Keratinocyte (primary cell): ENCODE measurements at regions not wholly inside any gene's neighbourhood (a gene's known extent, or its start where the extent isn't known, plus 50 kb on each side); places are given as distances from the start of the nearest gene placed in this dataset.

Experiments used
- DNase-seq: peaks from one replicate; pipeline ENCODE4 v3.0.0-alpha.2; 2011; ENCODE audit warnings: low read depth, missing footprints, low spot score
- FAIRE-seq: peaks from 2 replicates; lab custom pipeline; 2011; peaks lifted over from hg19 to GRCh38; lab: Jason Lieb, UNC
- H2AFZ ChIP-seq: 2 replicates; pipeline ENCODE4 v1.6.0; 2012; ENCODE audit warnings: low read length, control low read depth, inconsistent platforms; ENCODE audit not compliant: control insufficient read depth
- H3K27ac ChIP-seq: 2 replicates; pipeline ENCODE4 v1.5.1; 2011; ENCODE audit warnings: low read length; ENCODE audit not compliant: control insufficient read depth, insufficient read depth
- H3K27me3 ChIP-seq: 3 replicates; pipeline ENCODE4 v1.6.0; 2011; ENCODE audit warnings: low read length; ENCODE audit not compliant: control insufficient read depth, insufficient read depth; ENCODE audit errors: extremely low read depth
- H3K36me3 ChIP-seq, 2 experiments: 2 replicates in 1 of 2; 3 replicates in 1 of 2; pipeline ENCODE4 v1.5.1; 2011; ENCODE audit warnings: low read length in 2 of 2, mild to moderate bottlenecking in 1 of 2; ENCODE audit not compliant: control insufficient read depth in 2 of 2, insufficient read depth in 2 of 2; ENCODE audit errors: extremely low read depth in 1 of 2
- H3K4me1 ChIP-seq: 3 replicates; pipeline ENCODE4 v1.5.1; 2011; ENCODE audit warnings: low read length; ENCODE audit not compliant: control insufficient read depth, insufficient read depth; ENCODE audit errors: extremely low read depth
- H3K4me2 ChIP-seq: 3 replicates; pipeline ENCODE4 v1.6.0; 2011; ENCODE audit warnings: low read depth, low read length; ENCODE audit not compliant: control insufficient read depth, insufficient read depth; ENCODE audit errors: extremely low read depth
- H3K4me3 ChIP-seq, 3 experiments: fragments of 200-600 bp in 1 of 3; sonication (generic) in 1 of 3; 2 replicates in 2 of 3; 3 replicates in 1 of 3; pipeline ENCODE4 v1.5.1; 2011 to 2016; ENCODE audit warnings: low read length in 3 of 3, mild to moderate bottlenecking in 3 of 3, control low read depth in 2 of 3, inconsistent platforms in 1 of 3, low read depth in 1 of 3, mixed read lengths in 1 of 3, mixed run types in 1 of 3, moderate library complexity in 1 of 3; ENCODE audit not compliant: control insufficient read depth in 2 of 3, insufficient read depth in 2 of 3; ENCODE audit errors: extremely low read depth in 1 of 3
- H3K79me2 ChIP-seq: 2 replicates; pipeline ENCODE4 v1.6.0; 2012; ENCODE audit warnings: low read length; ENCODE audit not compliant: control insufficient read depth, insufficient read depth
- H3K9ac ChIP-seq: 3 replicates; pipeline ENCODE4 v1.6.0; 2011; ENCODE audit warnings: low read length; ENCODE audit not compliant: control insufficient read depth, insufficient read depth; ENCODE audit errors: extremely low read depth
- H3K9me1 ChIP-seq: 3 replicates; pipeline ENCODE4 v1.6.0; 2011; ENCODE audit warnings: low read length; ENCODE audit not compliant: control insufficient read depth, insufficient read depth; ENCODE audit errors: extremely low read depth
- H3K9me3 ChIP-seq: 2 replicates; pipeline ENCODE4 v1.5.1; 2012; ENCODE audit warnings: low read depth, low read length; ENCODE audit not compliant: control insufficient read depth
- H4K20me1 ChIP-seq: 3 replicates; pipeline ENCODE4 v1.6.0; 2011; ENCODE audit warnings: low read length; ENCODE audit not compliant: control insufficient read depth, insufficient read depth; ENCODE audit errors: extremely low read depth
- EZH2 ChIP-seq: IDR thresholded peaks from one replicate; pipeline ENCODE4 v1.6.1; 2012; ENCODE audit warnings: inconsistent platforms, mild to moderate bottlenecking, low read length, moderate library complexity
- dilution Hi-C: fragments of 300-500 bp; cut with MboI; formaldehyde crosslinking; loops from one replicate; pipeline ENCODE4 v1.7.0; 2020; ENCODE audit warnings: low sequenced_read_pairs; ENCODE audit not compliant: extremely low pct_ligation_motif_present
- TF ChIP-seq, protein P1 (sequence below), 3 experiments: IDR thresholded peaks in 1 of 3; conservative IDR thresholded peaks in 1 of 3; optimal IDR thresholded peaks in 1 of 3; 2 replicates in 2 of 3; 3 replicates in 1 of 3; pipeline versions ENCODE3 to v1.5.1; 2011; ENCODE audit warnings: low read length in 3 of 3, mild to moderate bottlenecking in 3 of 3, moderate library complexity in 2 of 3, control low read depth in 1 of 3, inconsistent platforms in 1 of 3; ENCODE audit not compliant: insufficient read depth in 2 of 3; ENCODE audit errors: extremely low read depth in 1 of 3

DNA sequence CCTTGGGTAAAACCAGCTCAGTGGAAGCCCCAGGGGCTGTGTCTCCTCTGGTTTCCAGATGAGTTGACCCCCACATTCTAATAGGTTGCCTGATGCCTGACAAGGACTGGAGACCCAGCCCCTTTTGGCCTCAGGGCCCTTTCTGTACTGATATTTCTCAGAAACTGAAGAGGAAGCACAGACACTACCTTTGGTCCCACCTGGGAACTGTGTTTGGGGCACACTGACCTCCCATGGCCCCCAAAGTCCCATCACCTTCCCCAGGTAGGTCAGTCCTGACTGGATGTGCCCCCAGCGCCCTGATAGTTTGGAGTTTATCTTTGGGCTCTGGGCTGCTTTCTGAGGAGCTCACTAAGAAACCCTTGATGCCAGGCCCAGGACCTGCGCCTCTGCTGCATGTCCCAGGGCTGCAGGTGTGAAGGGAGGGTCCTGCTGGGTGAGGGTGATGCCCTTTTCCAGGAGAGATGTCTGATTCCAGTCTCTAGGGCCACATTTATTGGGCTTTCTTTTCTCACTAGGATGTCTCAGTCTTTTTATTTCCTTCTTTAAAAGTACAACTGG is 106.7 kb downstream of the GGTLC2 start:
- Histone ChIP-seq H3K79me2 (no peaks in the 10 kb centered on the region), H3K4me3 (no peak overlapping the region)

DNA sequence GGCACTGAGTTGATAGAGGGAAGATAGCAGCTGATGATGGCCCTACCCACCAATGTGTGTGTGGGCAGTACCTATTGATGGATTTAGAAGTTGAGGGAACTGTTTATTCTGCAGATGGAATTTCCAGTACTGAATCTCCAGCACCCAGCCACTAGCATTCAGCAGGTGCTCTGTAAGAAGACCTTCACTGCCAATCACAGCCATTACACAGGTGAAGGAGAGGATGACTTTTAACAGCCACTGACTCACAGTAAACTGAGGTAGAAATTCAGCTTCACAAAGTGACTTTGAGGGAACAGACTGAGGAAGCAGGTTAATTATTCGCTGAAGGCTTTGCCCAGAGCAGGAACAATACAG is 107.8 kb downstream of the GGTLC2 start:
- TF ChIP-seq EZH2 = no peak
- TF ChIP-seq, protein P1, sequence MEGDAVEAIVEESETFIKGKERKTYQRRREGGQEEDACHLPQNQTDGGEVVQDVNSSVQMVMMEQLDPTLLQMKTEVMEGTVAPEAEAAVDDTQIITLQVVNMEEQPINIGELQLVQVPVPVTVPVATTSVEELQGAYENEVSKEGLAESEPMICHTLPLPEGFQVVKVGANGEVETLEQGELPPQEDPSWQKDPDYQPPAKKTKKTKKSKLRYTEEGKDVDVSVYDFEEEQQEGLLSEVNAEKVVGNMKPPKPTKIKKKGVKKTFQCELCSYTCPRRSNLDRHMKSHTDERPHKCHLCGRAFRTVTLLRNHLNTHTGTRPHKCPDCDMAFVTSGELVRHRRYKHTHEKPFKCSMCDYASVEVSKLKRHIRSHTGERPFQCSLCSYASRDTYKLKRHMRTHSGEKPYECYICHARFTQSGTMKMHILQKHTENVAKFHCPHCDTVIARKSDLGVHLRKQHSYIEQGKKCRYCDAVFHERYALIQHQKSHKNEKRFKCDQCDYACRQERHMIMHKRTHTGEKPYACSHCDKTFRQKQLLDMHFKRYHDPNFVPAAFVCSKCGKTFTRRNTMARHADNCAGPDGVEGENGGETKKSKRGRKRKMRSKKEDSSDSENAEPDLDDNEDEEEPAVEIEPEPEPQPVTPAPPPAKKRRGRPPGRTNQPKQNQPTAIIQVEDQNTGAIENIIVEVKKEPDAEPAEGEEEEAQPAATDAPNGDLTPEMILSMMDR (optimal IDR thresholded peaks at IDR 0.05 in 1 of 3, IDR thresholded peaks at IDR 0.05 in 1 of 3, conservative IDR thresholded peaks at IDR 0.05 in 1 of 3; ENCODE audit: extremely low read depth in 1 of 3, insufficient read depth in 2 of 3, low read length in 3 of 3) = no peak
- H3K4me3 ChIP-seq = no peak overlapping the region
- H2AFZ ChIP-seq = no peak overlapping the region
- H4K20me1 ChIP-seq = no peaks in the 10 kb centered on the region
- no peaks in the 10 kb centered on the region for H3K9me3 ChIP-seq
- no peak overlapping the region for H3K9ac ChIP-seq
- no peaks in the 10 kb centered on the region for H3K27me3 ChIP-seq
- no peaks in the 10 kb centered on the region for H3K36me3 ChIP-seq
- DNase-seq (no peak), FAIRE-seq (no peak)
- dilution Hi-C loops = no loop called here
- no peaks in the 10 kb centered on the region for H3K4me1 ChIP-seq
- H3K4me2 ChIP-seq = no peak overlapping the region
- no peaks in the 10 kb centered on the region for H3K79me2 ChIP-seq
- no peaks in the 10 kb centered on the region for H3K9me1 ChIP-seq
- no peak overlapping the region for H3K27ac ChIP-seq

More for the DNA sequence above, 106.7 kb downstream of the GGTLC2 start:
- Histone ChIP-seq H3K9ac (no peak overlapping the region), H4K20me1 (no peaks in the 10 kb centered on the region), H2AFZ (no peak overlapping the region), H3K9me3 (no peaks in the 10 kb centered on the region), H3K27me3 (no peaks in the 10 kb centered on the region), H3K4me2 (no peak overlapping the region), H3K36me3 (no peaks in the 10 kb centered on the region), H3K9me1 (no peaks in the 10 kb centered on the region), H3K4me1 (no peaks in the 10 kb centered on the region), H3K27ac (no peak overlapping the region)
- dilution Hi-C loops = no loop called here
- TF ChIP-seq EZH2 = no peak
- TF ChIP-seq, protein P1 (optimal IDR thresholded peaks at IDR 0.05 in 1 of 3, IDR thresholded peaks at IDR 0.05 in 1 of 3, conservative IDR thresholded peaks at IDR 0.05 in 1 of 3; ENCODE audit: extremely low read depth in 1 of 3, insufficient read depth in 2 of 3, low read length in 3 of 3) = no peak
- FAIRE-seq (no peak), DNase-seq (no peak)
